Kidney epithelial cell (primary cell): ENCODE measurements at regions not wholly inside any gene's neighbourhood (a gene's known extent, or its start where the extent isn't known, plus 50 kb on each side); places are given as distances from the start of the nearest gene placed in this dataset.

Source experiments
- DNase-seq: peaks from one replicate; pipeline ENCODE4 v3.0.0-alpha.2; 2010; ENCODE audit warnings: low read depth
- H3K27me3 ChIP-seq: 2 replicates; pipeline ENCODE4 v1.6.0; 2011; ENCODE audit warnings: low read length; ENCODE audit not compliant: control insufficient read depth, insufficient read depth
- H3K36me3 ChIP-seq: 2 replicates; pipeline ENCODE4 v1.5.1; 2011; ENCODE audit warnings: low read length; ENCODE audit not compliant: control insufficient read depth, insufficient read depth
- H3K4me3 ChIP-seq: 2 replicates; pipeline ENCODE4 v1.5.1; 2011; ENCODE audit warnings: low read depth, mild to moderate bottlenecking, control low read depth, low read length
- TF ChIP-seq, protein P1 (sequence below): IDR thresholded peaks from 2 replicates; pipeline ENCODE4 v1.5.1; 2011; ENCODE audit warnings: mild to moderate bottlenecking, moderate library complexity, low read length, control low read depth, inconsistent platforms; ENCODE audit not compliant: insufficient read depth, poor library complexity, severe bottlenecking

DNA sequence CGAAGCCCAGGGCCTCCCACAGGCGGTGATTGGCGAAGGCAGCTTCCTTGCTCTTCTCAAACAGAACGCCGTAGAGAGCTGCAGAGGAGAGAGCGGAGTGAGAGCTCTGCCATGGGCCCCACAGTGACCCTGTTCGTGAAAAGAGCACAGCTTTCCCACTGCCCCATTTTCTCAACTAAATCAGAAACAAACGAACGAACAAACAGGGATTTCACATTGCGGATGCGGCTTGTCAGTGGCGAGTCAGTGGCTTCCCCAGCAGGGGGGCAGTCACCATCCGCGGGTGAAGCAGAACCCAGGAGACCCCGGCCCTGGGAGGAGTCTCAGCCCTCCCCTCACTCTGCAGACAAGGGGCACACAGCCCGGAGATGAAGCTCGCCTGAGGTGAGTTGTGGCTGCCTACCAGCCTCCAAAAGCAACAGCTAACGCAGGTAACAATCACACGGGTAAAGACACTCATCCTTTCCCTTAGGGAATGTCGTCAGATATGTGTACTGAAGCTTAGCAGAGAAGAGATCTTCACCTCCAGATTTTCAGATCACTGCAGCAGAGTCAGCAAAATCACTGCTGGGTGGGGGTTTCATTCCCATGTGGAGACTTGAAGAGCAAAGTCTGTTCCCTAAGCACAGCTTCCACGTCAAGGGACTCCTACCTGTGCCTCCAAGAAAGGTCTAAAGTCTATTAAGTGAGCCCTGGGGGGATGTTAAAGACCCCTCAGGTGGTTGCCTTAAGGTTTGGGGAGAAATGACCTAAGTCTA is 51.2 kb upstream of the GPR31 start:
- TF ChIP-seq, protein P1, sequence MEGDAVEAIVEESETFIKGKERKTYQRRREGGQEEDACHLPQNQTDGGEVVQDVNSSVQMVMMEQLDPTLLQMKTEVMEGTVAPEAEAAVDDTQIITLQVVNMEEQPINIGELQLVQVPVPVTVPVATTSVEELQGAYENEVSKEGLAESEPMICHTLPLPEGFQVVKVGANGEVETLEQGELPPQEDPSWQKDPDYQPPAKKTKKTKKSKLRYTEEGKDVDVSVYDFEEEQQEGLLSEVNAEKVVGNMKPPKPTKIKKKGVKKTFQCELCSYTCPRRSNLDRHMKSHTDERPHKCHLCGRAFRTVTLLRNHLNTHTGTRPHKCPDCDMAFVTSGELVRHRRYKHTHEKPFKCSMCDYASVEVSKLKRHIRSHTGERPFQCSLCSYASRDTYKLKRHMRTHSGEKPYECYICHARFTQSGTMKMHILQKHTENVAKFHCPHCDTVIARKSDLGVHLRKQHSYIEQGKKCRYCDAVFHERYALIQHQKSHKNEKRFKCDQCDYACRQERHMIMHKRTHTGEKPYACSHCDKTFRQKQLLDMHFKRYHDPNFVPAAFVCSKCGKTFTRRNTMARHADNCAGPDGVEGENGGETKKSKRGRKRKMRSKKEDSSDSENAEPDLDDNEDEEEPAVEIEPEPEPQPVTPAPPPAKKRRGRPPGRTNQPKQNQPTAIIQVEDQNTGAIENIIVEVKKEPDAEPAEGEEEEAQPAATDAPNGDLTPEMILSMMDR: no peak
- Histone ChIP-seq H3K27me3 (peaks cover 3% of the 10 kb centered on the region), H3K4me3 (no peak overlapping the region), H3K36me3 (no peaks in the 10 kb centered on the region)
- DNase-seq: no peak

DNA sequence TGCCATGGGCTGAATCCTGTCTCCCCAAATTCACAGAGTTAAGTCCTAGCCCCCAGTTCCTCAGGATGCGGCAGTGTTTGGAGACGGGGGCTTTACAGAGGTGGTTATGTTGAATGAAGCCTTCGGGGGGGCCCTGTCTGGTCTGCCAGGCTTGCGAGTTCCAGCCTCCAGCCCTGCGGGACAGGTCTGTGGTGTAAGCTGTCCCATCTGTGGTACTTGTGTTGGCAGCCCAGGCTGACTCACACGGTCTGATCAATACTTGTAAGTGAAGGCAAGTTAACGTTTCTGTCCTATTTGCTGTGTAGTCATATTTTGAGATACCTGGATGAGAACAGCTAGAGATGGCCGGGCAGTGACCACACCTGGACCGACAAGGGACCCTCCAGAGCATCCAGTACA is 51.8 kb upstream of the GPR31 start:
- Histone ChIP-seq H3K4me3 (no peak overlapping the region), H3K36me3 (no peaks in the 10 kb centered on the region), H3K27me3 (peaks cover 3% of the 10 kb centered on the region)
- no peak for DNase-seq
- TF ChIP-seq, protein P1: no peak

DNA sequence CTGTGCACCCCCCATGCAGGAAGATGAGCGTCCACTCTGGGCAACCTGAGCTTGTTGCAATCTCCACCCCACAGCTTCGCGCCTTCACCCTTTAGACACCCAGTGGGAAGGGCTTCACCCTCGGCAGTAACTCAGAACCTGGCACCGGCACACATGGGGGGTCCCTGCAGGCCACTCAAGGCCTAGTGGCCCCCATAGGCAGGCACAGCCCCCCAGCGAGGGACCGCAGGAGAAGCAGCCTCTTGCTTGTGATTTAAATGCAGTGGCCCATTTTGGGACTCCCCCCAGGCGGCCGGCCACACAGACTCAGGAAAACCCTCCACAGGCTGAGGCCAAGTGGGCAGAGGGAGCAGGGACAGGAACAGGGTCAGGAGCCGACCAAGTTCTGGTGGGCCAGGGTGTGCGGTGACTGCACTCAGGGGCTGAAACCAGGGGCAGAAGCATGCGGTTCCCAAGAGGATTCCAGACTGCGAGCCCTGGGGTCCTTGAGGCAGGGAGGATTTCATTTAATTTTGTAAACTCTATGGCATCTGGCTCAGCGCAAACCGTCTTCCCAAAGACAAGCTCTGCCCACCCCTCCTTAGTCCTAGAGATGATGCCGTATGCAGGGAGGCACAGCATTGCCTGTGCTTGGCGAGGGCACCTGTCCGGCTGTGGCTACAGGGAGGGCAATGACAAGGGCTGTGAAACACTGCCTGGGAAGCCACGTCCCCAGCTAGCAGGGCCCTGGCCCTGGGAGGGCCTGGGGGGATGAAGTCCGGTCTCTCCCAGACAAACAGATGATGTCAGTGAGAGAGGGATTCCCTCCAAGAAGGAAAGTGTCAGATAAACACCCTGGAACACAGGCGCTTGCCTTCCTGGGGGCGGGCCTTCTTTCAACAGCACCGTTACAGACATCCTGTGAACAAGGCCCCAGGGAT is 52.9 kb upstream of the GPR31 start:
- TF ChIP-seq, protein P1: no peak
- H3K4me3 ChIP-seq: no peak overlapping the region
- DNase-seq: no peak
- peaks cover 3% of the 10 kb centered on the region for H3K27me3 ChIP-seq
- H3K36me3 ChIP-seq: no peaks in the 10 kb centered on the region

DNA sequence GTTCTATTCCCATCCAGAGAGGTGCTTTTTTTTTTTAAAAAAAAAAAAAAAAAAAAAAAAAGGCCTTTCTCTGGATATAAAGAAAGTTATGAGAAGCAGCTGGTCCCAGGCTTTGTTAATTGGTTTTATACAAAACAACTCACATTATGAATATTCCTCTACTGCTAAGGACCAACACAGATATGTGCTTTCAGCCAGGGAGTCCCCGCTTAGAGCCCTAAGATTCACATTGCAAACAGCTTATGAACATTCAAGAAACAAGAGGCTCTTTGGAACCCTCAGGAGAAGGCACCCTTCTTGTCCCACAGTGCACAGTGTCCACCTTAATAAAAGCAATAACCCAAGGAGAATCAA is 53.5 kb upstream of the GPR31 start:
- Histone ChIP-seq H3K36me3 (no peaks in the 10 kb centered on the region), H3K4me3 (no peak overlapping the region), H3K27me3 (peaks cover 3% of the 10 kb centered on the region)
- TF ChIP-seq, protein P1: no peak
- no peak for DNase-seq

DNA sequence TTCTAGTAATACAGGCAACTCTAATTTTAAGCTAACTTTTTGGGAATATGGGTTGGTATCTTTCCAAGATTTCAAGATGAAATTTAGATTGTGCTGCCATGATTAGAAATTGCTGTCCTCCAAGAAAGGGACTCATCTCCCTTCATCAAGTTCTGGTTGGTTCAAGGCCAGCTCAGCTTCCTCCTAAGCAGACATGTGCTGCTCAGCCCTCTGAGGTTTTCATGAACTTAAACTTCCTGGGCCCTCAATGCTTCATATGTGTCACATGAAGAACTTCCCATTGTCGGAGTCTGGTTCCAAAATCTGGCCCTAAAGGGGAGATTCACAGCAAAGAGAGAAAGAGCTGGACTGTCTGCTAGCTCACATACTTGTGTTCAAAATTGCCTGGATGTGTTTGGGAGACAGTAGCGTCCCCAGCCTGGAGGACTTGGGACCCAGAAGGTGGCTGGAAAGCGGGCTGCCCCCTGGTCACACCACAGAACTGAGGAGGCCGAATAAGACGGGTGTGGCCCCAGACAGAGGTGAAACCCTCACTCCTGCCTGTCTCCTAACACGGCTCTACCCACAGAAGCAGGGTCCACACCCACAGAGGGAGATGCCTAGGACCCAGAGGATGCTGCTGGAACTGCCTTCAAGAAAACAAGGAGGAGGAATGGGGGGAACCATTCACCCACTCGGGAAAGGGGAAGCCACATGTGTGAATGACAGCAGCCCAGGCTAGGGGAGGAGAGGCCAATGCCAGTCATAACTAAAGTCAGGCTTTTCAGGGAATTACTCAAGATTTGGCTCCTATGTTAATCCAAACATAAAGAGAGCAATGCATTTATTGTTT is 54.3 kb upstream of the GPR31 start:
- TF ChIP-seq, protein P1: no peak
- Histone ChIP-seq H3K4me3 (no peak overlapping the region), H3K27me3 (peaks cover 3% of the 10 kb centered on the region), H3K36me3 (no peaks in the 10 kb centered on the region)
- DNase-seq: no peak
